NCI-H526 (cell line): ENCODE measurements at regions not wholly inside any gene's neighbourhood (a gene's known extent, or its start where the extent isn't known, plus 50 kb on each side); places are given as distances from the start of the nearest gene placed in this dataset.
A peak's percentile ranks its signal among the peaks of the same experiment; 100 is the strongest.

ENCODE experiments used
- DNase-seq, 2 experiments: peaks; one replicate each; lab custom pipeline; 2025; lab: John Stamatoyannopoulos, UW

DNA sequence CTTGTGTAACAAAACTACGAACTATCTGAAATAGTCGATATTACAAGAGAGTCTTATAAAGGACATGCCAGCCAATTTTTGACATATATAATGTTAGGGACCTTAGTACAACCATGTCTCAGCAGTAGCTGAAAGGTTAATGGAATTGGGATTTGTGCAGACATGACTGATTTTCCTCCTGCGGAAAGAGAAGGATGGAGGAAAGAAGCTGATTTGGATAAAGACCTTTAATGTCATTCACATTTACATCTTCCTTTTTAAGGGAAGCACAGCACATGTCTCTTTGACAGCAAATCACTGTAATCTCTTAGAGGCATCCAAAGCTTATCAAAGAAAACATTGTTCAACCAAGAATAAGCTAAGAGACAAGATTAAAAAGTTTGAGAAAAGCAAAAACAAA is 1976.2 kb upstream of the IGFBP7 start:
- no peak for DNase-seq

DNA sequence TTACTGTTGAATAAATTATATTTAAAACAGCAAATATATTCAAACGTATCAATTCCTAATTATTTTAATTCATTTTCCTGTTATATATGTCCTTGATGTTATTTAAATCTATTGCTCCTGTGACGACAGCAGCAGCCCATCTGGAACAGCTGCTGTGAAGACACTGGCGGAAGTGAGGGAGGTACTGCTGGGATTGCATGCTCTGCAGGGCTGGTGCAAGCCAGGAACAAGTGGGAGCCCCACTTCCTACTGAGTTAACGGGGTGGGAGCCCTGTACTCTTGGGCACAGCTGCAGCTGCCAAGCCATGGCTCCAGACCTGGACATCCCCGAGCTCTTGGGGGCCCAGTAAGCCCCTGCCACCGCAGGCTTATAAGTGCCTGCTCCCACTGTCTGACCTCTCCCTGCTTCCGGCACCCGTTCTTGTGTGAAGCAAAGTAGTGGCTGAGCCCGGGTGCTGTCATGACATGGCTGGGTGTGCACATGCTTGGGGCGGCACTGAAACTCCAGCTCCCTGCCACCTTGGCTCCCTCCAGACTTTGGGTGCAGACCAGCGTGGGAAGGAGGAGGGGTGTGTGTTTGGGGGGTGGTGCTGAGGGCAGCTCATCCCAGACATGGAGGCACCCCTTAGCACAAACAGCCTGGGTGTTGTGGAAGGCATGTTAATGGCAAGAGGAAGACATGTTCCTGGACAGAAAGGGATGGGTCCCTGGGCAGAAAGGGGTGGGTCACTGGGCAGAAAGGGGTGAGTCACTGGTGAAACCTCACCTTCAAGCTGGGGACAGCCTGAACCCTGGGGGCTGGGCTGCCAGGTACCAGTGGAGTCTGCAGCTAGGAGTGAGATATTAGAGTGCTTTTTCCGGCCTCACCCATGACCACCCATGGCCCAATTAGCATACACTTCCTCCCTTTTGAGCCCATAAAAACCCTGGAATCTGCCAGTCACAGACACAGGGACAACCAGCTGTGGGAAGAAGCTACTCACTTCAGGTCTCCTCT is 1981.3 kb upstream of the IGFBP7 start:
- no peak for DNase-seq

DNA sequence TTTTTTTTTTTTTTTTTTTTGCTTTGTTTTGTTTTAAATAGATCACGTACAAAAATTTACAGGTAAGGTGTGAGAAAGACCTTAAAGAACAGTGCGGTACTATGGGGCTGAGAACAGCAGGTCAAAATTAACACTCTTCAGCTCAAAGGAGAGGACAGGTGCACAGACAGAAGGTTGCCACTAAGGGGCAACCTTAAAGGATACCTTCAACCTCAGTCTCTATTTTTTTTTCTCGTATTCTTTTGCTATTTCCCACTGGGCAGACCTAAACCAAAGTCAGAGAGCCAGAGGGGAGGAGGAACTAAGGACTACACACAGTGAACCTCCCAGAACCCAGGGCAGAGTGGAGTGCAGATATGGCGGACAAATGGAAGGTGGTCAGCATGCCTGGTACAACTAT is 1984.3 kb upstream of the IGFBP7 start:
- no peak for DNase-seq

DNA sequence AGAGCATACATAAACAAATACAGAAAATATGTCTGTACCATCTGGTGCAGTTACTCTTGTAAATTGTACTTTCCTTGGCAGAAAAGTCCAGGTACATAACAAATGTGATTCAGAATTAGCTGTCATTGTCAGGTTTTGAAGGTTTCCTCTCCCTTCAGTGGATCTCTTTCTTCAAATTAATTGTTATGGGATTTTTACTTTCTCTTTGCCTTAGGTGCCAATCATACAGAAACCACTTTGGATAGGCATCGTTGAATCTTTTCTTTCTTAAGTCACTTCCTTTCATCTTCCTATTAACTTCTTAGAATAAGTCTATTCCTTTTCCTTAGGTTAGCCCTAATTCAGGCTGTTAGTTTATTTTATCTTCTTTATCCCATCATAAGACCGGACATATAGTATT is 1992.1 kb upstream of the IGFBP7 start:
- no peak for DNase-seq

DNA sequence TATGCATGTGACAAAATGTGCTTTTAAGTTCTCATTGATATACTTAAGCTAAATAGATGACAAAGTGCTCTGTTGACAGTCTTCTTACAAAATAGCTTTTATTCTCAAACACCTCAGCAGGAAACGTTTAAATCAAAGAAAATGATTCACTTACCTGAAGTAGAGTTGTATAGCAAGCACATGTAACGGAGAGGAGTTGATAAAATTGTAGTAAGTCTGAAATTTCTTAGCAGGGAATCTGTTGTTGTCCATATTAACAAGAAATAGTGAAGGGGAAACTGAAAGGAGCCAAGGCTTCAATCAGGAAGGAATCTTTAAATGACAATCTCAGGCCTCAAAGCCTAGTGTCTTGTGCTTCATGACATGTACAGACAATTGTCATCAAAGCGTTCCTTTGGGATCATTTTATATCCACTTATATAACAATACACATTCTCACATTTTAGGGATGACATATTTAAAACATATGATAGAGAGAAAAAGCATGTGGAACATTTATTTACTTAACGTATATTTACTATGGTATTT is 2010.2 kb upstream of the IGFBP7 start:
- no peak for DNase-seq

DNA sequence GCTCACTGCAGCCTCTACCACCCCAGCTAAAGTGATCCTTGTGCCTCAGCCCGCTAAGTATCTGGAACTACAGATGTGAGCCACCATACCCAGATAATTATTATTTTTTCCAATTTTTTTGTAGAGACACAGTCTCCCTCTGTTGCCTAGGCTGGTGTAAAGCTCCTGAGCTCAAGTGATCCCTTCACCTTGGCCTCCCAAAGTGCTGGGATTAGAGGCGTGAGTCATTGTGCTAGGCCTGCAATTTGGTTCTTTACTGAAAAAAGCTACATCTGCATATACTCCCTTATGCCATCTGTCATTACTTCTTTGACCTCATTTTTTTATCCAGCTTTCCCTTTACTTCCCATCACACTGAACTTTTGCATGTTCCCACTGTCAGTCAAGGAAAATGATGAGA is 2012.4 kb upstream of the IGFBP7 start:
- DNase-seq: no peak

DNA sequence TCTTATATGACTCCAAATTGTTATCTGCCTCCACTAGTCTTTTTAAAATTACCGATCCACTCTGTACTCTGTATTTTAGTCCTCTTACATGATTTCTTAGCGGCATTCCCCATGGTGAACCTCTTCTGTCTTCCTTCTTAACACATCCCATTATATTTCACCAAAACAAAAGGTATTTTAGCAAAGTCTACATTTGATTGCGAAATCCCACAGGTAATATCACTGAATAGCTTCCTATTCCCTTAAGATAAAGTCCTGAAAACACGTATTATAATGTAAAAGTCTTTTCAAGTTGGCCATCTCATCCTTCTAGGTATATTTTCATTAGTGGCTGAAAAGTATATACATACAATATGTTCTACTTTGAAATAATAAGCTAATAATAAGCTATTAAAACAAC is 2016.0 kb upstream of the IGFBP7 start:
- no peak for DNase-seq

DNA sequence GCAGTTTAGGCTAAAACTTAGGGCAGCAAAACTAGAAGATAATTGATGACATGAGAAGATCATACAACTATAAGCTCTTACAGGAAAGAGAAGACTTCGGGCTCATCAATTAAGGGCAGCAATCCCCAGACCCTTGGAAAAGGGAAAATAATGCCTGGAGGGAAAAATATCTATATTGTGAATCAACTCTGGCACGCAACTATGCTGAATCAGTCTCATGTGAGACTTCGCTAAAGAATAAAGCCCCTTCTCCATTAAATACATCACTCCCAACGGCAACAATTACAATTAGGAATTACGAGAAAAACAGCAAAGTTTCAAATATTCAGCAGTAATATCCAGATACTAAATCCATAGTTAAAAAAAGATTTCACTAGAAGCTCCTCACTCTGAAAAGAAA is 2016.8 kb upstream of the IGFBP7 start:
- no peak for DNase-seq

DNA sequence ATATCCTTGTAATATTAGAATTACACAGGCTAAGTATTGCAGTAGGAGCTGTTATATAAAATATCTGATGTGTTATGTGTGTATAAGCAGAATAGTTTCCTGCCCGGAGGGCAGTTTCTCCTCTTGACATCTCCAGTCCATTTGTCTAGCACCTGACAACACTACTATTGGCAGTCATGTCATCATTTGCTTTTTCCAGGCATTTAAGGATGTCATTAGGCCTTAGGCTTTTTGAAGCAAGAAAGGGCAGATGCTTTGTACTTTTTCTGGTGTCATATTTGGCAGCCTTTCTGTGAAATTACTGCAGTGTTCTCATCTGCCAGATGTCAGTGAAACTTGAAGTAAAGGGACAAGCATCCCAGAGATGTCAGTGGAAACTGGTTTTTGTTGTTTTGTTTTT is 2017.6 kb upstream of the IGFBP7 start:
- DNase-seq: no peak

DNA sequence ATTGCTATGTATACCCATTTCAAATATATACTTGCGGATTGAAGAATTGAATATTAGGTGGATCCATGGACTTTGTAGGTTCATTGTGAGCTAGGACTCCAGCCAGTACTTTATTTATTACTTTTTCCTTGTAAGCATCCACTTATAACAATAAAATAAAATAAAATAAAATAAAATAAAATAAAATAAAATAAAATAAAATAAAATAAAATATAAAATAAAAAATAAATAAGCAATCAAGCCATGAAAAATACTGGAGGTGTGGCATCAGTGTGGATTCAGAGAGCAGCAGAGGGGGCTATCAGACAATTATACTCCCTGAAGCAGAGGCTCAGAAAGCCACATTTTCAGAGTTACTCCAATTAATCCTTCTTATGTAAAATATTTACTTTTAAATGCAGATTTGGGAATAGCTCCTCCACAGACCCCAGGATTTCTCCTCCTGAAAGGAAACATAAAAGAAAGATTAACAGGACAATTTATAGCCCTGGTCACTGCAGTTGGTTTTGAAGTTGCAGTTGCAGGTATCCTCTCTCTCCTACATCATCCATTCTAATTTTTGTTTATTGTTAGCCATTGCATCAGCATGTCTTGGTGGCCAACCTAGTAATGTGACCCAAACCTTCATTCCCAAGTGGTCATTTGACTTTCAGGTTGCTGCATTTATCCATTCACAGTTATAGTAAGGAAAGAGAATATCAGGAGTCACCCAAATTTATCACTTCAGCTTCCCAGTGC is 2025.2 kb upstream of the IGFBP7 start:
- no peak for DNase-seq

DNA sequence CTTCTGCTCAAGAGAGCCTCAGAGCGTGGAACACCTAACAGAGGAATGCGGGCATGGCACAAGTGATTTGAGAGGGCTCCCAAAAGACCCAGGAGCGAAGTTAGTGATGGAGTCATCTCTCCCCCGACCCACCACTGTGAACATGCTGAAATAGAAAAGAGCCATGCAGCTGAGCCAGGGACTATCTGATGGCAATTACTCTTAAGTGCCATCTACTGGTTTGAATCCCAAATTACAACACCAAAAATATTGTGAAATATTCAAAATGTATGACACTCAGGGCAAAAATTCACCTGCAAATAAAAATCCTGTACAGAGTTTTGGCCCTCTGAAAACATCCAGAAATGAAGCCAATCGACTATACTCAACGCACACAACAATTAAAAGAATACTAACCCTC is 2038.9 kb upstream of the ADGRL3 start:
- DNase-seq: no peak

DNA sequence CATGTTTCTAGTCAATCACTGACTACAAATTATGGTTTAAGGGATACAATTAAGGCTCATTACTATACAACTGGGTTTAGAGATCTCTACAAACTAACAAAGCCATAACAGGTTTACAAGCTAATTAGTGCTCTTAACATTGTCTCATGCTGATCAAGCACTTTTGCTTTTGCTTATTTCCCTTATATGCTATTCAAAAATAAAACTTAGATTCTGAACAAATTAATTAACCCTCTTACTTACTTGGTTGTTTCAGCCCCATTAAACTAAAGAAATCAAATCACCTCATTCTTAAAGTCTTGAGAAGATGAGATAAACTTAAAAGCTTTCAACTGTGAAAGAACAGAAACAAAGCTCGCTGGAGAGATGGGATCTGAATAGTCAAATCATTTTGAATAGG is 2024.5 kb upstream of the ADGRL3 start:
- DNase-seq: no peak

DNA sequence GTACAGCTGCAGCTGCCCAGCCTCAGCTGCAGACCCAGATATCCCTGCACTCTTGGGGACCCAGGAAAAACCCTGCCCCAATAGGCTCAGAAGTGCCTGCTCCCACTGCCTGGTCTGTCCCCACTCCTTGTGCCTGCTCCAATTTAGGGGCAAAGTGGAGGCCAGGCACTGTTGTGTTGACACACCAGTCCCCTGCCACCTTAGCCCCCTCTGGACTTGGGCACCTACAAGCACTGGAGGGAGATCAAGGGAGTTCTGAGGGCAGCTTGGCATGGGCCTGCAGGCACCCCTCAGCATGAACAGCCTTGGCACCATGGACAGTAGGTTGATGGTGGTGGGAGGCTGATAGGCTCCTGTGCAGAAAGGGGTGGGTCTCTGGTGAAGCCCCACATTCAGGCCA is 2020.8 kb upstream of the ADGRL3 start:
- no peak for DNase-seq

DNA sequence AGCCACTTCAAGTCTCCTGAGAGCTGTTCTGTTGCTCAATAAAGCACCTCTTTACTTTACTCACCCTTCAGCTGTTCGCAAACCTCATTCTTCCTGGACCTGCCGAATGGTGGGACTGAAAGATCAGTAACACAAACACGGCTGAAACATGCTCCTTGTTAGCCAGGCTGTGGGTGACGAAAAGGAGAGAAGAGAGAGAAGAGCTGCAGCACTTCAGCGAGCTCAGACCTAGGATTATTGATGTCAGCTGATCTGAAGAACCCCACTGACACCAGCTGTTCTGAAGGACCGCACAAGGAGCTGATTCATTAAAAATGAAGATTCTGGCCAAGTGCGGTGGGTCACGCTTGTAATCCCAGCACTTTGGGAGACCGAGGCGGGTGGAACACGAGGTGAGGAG is 2020.0 kb upstream of the ADGRL3 start:
- no peak for DNase-seq

DNA sequence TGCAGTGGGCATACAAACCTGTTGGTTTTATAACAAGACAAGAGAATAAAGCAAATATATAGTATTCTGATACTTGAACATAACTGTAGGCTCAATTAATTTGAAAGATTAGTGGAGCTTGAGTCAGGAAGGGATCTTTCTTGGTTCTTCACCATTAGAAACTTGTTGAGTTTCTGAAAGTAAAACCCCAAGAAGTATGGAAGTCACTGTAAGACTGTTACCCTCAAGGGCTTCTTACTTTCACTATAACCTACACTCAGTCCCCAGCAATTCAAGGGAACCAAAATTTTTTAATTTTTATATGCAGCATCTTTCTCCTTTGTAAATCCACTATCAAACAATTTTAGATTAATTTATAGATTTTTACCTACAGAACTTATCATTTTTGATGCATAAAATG is 2019.2 kb upstream of the ADGRL3 start:
- no peak for DNase-seq

DNA sequence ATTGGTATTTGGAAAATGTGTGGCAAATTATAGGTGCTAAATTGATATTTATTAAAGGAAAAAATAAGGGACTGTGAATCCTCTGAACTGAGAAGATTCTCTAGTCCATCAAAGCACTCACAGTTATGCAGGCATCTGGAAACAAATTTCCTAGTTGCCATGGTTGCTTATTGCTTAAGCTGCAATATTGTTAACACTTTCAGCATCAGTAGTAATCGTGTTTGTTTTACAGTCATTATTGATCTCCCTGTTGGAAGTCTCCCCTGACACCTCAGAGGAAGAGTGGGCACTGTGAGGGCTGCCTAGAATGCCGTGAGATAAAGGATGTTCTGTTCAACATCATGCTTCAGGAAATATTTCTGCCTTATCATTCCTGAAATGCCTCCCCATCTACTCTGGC is 2004.3 kb upstream of the ADGRL3 start:
- no peak for DNase-seq

DNA sequence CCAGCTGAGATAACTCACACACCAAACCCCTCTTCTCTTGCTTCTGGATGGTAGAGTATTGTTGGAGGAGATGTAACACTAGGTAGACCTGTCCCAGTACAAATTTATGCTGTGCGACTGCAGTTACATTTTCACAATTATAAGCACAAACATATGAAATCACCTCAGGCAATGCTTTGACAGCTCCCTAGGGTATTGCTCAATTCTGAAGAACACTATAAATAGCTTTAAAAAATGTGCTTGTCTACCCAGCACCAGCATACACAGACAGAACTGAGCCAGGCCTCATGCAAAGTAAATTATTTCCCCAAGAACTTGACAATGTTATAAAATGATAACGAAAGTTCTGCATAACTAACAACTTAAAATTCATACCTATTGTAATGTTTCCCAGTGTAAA is 1999.1 kb upstream of the ADGRL3 start:
- DNase-seq: no peak

DNA sequence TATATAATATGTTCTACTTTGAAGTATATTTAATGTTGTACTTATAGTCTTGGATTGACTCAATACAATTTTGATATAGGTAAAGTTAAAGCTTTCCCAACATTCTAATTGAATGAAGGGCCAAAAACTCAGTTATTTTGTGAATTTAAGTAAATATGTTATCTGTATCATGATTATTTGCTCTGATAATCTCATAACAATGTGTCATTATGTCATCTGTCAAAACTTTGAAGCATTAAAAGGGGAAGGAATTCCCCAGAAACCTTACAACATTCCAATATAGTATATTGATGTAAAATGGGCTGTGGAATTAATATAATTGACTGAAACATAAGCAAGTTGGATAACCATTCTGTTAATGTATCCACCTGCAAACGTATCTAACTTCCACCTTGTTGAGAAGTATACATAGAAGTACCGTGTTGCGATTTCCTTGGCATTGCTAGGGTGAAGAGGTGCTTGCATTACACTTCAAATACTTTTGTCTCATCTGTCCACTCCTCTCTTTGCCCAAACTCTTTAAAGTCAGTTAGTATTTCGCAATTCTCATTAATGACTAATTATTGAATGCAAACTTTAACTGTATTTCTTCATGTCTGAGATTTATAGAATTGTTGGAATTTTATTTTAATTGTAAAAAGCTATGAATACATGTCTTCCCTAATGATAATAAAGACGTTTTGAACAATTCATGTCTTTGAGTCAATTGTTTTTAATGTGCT is 1982.1 kb upstream of the ADGRL3 start:
- DNase-seq: no peak

DNA sequence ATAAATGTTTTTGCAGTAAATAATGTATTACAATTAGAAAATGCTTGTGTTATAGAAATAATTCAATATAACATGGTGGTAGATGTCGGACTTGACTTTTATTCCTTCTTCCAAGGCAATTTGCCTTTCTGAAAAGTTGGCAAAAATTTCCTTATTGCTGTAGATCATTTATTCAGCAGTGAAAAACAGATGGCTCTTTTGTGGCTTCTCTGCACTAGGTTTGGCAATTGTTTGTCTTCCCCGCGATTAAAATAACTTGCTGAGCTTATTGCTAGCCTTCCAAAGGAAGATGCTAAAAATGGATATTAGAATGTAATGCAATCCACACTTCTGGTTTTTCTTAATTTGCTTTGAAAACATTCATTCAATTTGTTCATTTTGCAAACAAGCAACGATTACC is 1977.9 kb upstream of the ADGRL3 start:
- DNase-seq: no peak

DNA sequence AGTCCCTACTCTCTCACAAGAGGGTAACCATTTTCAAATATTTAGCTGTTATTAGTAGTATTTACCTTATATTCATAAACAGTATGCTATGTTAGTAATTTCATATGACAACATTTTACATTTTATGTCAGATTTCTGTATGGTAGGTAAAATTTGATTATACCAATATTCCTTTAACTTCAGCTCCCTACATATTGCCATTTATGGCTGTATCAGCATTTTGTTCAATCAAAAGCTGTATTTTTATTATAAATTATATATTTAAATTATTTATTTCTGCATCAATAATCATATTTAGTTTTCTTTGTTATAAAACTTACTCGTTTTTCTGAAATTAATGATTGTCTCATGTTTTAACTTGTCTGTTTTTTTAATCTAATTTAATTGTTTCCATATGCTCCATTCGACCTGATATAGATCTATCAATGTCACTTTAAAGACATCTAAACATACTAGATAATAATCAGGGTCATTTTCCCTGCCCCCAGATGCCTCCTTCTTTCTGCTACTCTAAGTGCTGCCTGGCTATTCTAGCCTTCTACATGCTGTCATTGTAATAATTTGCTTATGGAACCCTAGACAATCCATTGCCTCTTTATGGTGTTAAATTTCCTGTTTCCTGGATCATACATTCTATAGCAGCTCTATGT is 1976.7 kb upstream of the ADGRL3 start:
- DNase-seq: peak in 1 of 2 experiments; percentile 1

DNA sequence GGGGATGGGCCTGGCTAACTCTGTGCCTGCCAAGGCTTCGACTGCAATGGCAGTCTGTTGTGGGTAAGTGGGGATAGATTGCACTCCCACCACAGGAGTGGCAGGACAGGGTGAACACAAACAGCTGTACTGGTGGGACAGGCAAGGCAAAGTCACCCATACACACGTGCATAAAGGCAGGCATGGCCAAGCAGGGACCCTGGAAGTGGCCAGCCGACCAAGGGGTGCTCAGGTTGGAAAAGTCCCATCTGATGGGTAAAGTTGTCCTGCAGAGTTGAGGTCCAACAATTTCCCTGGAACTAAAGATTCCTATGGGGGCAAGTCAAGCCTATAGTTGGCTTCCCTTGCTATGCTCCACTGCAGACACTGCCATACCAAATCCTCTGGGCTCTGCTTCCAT is 1961.9 kb upstream of the ADGRL3 start:
- DNase-seq: no peak

DNA sequence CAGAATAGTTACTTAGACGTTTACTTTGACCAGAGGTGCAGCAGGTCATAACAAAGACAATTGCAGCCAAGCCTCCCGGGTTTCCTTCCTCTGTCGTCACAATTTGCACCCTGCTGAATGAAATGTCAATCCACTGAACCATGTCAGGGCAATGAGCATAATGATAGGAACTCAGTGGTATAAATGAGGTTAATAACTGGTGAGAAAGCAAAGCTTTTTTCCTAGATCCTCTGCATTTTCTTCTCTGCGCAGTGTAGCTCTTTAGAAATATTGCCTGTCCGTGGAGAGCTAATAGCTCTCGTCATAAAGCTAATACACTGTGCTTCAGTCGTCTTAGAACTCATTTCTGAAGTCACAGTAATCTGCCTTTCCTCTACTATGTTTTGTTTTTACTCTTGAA is 1960.1 kb upstream of the ADGRL3 start:
- DNase-seq: no peak
